ENCODE measurements at regions not wholly inside any gene's neighbourhood (a gene's known extent, or its start where the extent isn't known, plus 50 kb on each side); places are given as distances from the start of the nearest gene placed in this dataset.

GRCh38 chr16:18050234-18050633 lies 286.3 kb downstream of the NPIPA8 start:
- no peak for DNase-seq

GRCh38 chr16:18049547-18050133 lies 286.9 kb downstream of the NPIPA8 start:
- no peak for DNase-seq

GRCh38 chr16:18048853-18049546 lies 287.5 kb downstream of the NPIPA8 start:
- no peak for DNase-seq

GRCh38 chr16:18047761-18048160 lies 288.8 kb downstream of the NPIPA8 start:
- DNase-seq, result no peak

GRCh38 chr16:18045356-18045755 lies 291.2 kb downstream of the NPIPA8 start:
- DNase-seq, result peak; percentile 17

- no peak for DNase-seq
Observed at GRCh38 chr16:18041864-18042834, 294.4 kb downstream of the NPIPA8 start.

- no peak for DNase-seq
Observed at GRCh38 chr16:18039931-18040330, 296.6 kb downstream of the NPIPA8 start.

GRCh38 chr16:18037051-18037450 lies 299.5 kb downstream of the NPIPA8 start:
- DNase-seq, result no peak

- DNase-seq, result no peak
Observed at GRCh38 chr16:18024611-18025010, 311.9 kb downstream of the NPIPA8 start.

- DNase-seq, result no peak
Observed at GRCh38 chr16:18018376-18018775, 318.2 kb downstream of the NPIPA8 start.

GRCh38 chr16:18013863-18014262 lies 322.7 kb downstream of the NPIPA8 start:
- no peak for DNase-seq

GRCh38 chr16:18008356-18008755 lies 328.2 kb downstream of the NPIPA8 start:
- no peak for DNase-seq

- peak; percentile 54 for DNase-seq
Observed at GRCh38 chr16:18003033-18003432, 333.5 kb downstream of the NPIPA8 start.

- DNase-seq, result no peak
Observed at GRCh38 chr16:17998996-17999395, 337.5 kb downstream of the NPIPA8 start.

GRCh38 chr16:17998550-17998949 lies 338.0 kb downstream of the NPIPA8 start:
- DNase-seq, result no peak

GRCh38 chr16:17994027-17994426 lies 342.5 kb downstream of the NPIPA8 start:
- DNase-seq, result no peak

GRCh38 chr16:17992416-17992815 lies 344.1 kb downstream of the NPIPA8 start:
- no peak for DNase-seq

GRCh38 chr16:17989255-17989654 lies 347.3 kb downstream of the NPIPA8 start:
- DNase-seq, result no peak

GRCh38 chr16:17988839-17989238 lies 347.7 kb downstream of the NPIPA8 start:
- DNase-seq, result no peak

- no peak for DNase-seq
Observed at GRCh38 chr16:17986991-17987390, 349.5 kb downstream of the NPIPA8 start.

GRCh38 chr16:17984810-17985209 lies 351.7 kb downstream of the NPIPA8 start:
- no peak for DNase-seq

GRCh38 chr16:17983847-17984639 lies 352.5 kb downstream of the NPIPA8 start:
- no peak for DNase-seq

- no peak for DNase-seq
Observed at GRCh38 chr16:17983114-17983513, 353.4 kb downstream of the NPIPA8 start.
